PFSK-1 (cell line): ENCODE measurements at regions not wholly inside any gene's neighbourhood (a gene's known extent, or its start where the extent isn't known, plus 50 kb on each side); places are given as distances from the start of the nearest gene placed in this dataset.

Source experiments
- FOXP2 ChIP-seq: optimal IDR thresholded peaks from 2 replicates; pipeline ENCODE3; 2011; ENCODE audit warnings: borderline replicate concordance, control low read depth, inconsistent platforms; ENCODE audit not compliant: insufficient read depth; ENCODE audit errors: extremely low read length, extremely low read depth
- POLR2AphosphoS5 ChIP-seq: IDR thresholded peaks from 2 replicates; pipeline ENCODE4 v1.6.1; 2012; ENCODE audit warnings: low read depth, mild to moderate bottlenecking, control low read depth, low read length, moderate library complexity
- REST ChIP-seq, 2 experiments: IDR thresholded peaks; 2 replicates each; pipeline versions ENCODE4 v1.6.1 to v1.8.0; 2011 to 2012; ENCODE audit warnings: low read depth in 2 of 2, low read length in 2 of 2, control low read depth in 1 of 2, inconsistent platforms in 1 of 2, mild to moderate bottlenecking in 1 of 2, moderate library complexity in 1 of 2; ENCODE audit not compliant: insufficient read depth in 1 of 2
- SIN3A ChIP-seq: IDR thresholded peaks from 2 replicates; pipeline ENCODE4 v1.6.1; 2012; ENCODE audit warnings: mild to moderate bottlenecking, low read length, moderate library complexity, borderline replicate concordance; ENCODE audit not compliant: insufficient read depth
- TAF1 ChIP-seq: IDR thresholded peaks from 2 replicates; pipeline ENCODE4 v1.6.1; 2012; ENCODE audit warnings: low read length, control low read depth, borderline replicate concordance; ENCODE audit not compliant: insufficient read depth

DNA sequence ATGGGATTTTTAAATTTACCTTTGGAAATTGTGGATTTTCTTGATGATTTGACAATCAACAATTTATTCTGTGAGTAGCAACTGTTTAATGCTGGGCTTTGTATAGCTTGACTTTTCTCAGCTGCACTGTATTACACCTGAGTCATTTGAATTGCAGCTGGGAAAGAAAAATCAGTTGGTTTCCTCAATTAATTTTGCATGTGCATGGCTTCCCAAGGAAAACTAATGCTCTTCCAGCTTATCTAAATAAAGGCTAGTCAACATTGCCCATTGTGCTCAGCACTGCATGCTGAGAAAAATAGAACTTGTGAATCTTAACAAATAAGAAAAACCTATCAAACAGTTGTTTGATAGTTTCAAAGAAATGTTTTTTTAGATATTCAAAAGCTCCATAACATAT, 268.3 kb upstream of the CDH20 start:
- no peak for TF ChIP-seq FOXP2
- no peak for TF ChIP-seq TAF1
- no peak for TF ChIP-seq REST (IDR thresholded peaks at IDR 0.05; ENCODE audit: insufficient read depth in 1 of 2, low read depth in 2 of 2, low read length in 2 of 2)
- TF ChIP-seq POLR2AphosphoS5 = no peak
- TF ChIP-seq SIN3A = no peak

DNA sequence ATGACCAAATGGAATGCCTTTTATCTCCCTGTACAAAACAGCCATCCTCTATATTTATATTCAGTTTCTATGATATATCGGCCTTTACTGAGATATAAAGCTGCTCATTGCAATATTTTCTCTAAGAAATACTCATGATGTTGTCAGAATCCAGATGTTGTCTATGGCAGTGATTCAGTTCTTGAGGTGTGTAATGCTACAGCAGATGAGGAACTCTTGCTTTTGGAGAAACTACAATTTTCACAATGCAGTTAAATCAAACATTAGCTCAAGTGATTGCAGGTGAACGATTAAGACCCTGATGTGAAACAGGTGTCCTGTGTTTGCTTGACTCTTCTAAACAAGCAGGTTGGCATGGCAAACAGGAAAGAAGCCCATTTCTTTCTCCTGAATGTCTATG, 256.2 kb upstream of the CDH20 start:
- TF ChIP-seq SIN3A (no peak), TAF1 (no peak), REST (IDR thresholded peaks at IDR 0.05; ENCODE audit: insufficient read depth in 1 of 2, low read depth in 2 of 2, low read length in 2 of 2) (no peak), FOXP2 (no peak), POLR2AphosphoS5 (no peak)

GRCh38 chr18:61079714-61080113, 253.5 kb upstream of the CDH20 start:
- TF ChIP-seq TAF1 (no peak), SIN3A (no peak), FOXP2 (no peak), POLR2AphosphoS5 (no peak), REST (IDR thresholded peaks at IDR 0.05; ENCODE audit: insufficient read depth in 1 of 2, low read depth in 2 of 2, low read length in 2 of 2) (no peak)

- TF ChIP-seq SIN3A (no peak), POLR2AphosphoS5 (no peak), TAF1 (no peak), REST (IDR thresholded peaks at IDR 0.05; ENCODE audit: insufficient read depth in 1 of 2, low read depth in 2 of 2, low read length in 2 of 2) (no peak), FOXP2 (no peak)
These were observed 252.2 kb upstream of the CDH20 start for GRCh38 chr18:61080954-61081528.
